ENCODE measurements at regions not wholly inside any gene's neighbourhood (a gene's known extent, or its start where the extent isn't known, plus 50 kb on each side); places are given as distances from the start of the nearest gene placed in this dataset.

DNA sequence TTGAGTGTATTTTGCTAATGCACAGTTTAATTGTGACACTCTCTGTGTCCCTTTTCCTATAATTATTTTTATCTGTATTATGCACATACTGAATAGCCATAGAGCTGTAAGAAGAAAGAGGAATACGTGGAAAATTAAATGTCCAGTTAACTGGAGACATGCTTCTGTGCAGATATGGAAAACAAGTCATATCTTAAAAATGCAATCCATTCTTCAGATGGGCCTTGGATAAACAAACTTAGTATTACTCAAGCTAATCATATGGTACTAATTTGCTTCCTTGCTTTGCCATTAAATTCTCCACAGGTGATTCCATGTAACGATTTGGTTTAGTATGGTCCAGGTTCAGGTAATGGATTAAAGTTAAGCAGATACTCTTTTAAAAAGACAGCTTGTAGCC, 201.2 kb upstream of the CELF2 start:
- Mint-ChIP-seq H3K4me1 (ENCODE audit: unreplicated experiment) (no peaks in the 10 kb centered on the region), H3K27me3 (ENCODE audit: unreplicated experiment) (peaks cover 1% of the 10 kb centered on the region), H3K36me3 (ENCODE audit: low read depth, unreplicated experiment) (no peaks in the 10 kb centered on the region), H3K4me3 (ENCODE audit: unreplicated experiment) (no peak overlapping the region), H3K27ac (ENCODE audit: unreplicated experiment) (no peak overlapping the region), H3K9me3 (ENCODE audit: unreplicated experiment) (peaks cover 8% of the 10 kb centered on the region)
- TF ChIP-seq, protein P1, sequence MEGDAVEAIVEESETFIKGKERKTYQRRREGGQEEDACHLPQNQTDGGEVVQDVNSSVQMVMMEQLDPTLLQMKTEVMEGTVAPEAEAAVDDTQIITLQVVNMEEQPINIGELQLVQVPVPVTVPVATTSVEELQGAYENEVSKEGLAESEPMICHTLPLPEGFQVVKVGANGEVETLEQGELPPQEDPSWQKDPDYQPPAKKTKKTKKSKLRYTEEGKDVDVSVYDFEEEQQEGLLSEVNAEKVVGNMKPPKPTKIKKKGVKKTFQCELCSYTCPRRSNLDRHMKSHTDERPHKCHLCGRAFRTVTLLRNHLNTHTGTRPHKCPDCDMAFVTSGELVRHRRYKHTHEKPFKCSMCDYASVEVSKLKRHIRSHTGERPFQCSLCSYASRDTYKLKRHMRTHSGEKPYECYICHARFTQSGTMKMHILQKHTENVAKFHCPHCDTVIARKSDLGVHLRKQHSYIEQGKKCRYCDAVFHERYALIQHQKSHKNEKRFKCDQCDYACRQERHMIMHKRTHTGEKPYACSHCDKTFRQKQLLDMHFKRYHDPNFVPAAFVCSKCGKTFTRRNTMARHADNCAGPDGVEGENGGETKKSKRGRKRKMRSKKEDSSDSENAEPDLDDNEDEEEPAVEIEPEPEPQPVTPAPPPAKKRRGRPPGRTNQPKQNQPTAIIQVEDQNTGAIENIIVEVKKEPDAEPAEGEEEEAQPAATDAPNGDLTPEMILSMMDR (IDR thresholded peaks at IDR 0.05; ENCODE audit: unreplicated experiment) = no peak
- no peak for DNase-seq (ENCODE audit: low spot score)

DNA sequence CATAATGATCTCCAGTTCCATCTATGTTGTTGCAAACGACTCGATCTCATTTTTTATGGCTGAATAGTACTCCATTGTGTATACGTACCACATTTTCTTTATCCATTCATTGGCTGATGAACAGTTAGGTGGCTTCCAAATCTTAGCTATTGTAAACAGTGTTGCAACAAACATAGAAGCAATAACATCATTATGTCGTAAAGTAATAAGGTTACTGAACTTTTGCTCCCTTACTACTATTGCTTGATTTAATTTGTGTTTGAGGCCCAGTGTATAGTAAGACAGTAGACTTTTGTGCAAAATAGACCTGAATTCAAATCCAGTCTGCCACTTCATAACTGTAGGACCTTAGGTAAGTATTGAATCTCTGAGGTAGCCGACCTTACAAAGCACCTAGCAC, 200.1 kb upstream of the CELF2 start:
- H3K4me1 Mint-ChIP-seq (ENCODE audit: unreplicated experiment) = no peaks in the 10 kb centered on the region
- TF ChIP-seq, protein P1 (IDR thresholded peaks at IDR 0.05; ENCODE audit: unreplicated experiment) = no peak
- no peaks in the 10 kb centered on the region for H3K27me3 Mint-ChIP-seq (ENCODE audit: unreplicated experiment)
- H3K27ac Mint-ChIP-seq (ENCODE audit: unreplicated experiment) = no peak overlapping the region
- peaks cover 4% of the 10 kb centered on the region for H3K9me3 Mint-ChIP-seq (ENCODE audit: unreplicated experiment)
- DNase-seq (ENCODE audit: low spot score) = no peak
- no peaks in the 10 kb centered on the region for H3K36me3 Mint-ChIP-seq (ENCODE audit: low read depth, unreplicated experiment)
- no peak overlapping the region for H3K4me3 Mint-ChIP-seq (ENCODE audit: unreplicated experiment)

DNA sequence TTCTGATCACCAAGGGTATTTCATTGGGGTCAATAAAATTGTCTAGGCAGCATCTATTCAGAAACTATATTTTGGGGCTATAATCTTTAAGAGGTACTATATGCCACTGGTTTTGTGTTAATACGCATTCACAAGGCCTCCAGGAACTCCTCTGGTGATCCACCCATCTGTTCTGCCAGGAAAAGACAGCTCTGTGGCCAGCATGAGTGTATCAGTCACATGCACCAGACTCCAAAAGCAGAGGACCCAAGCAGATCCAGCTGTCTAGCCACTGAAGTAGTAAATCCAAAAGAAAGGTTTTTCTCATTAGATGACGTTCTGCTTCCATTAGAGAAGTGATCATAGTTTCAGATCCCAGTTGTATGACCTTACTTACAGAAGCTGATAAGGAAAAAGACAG, 199.6 kb upstream of the CELF2 start:
- no peaks in the 10 kb centered on the region for H3K36me3 Mint-ChIP-seq (ENCODE audit: low read depth, unreplicated experiment)
- no peak for DNase-seq (ENCODE audit: low spot score)

DNA sequence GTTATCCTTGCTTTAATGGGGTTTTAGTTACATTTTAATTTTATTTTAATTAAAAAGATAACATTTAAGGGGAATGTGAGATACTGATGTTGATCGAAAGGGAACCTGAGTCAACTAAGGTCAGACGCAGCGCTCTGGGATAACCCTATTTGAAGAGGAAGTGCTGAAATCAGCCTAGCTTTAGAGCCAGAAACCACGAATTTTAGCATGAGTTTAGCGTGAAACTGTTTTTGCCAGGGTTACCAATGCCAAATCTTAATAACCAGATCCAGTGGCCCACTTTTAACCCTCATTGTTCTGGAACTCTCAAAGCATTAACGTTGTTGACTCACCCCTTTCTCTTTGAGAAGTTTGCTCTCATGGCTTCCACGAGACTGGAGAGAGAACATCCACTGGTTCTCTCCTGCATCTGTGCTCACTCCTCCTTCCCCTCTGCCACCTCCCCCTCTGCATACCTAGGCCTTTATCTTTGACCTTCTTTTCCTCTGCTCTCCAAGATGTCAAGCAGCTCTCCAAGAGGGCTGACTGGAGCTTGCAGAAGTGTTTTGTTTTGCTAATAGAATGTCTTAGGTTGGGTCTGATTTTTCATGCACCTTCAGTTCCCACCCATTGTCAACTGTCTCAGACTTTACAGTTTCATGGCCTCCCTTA, 198.3 kb upstream of the CELF2 start:
- H3K27ac Mint-ChIP-seq (ENCODE audit: unreplicated experiment) = no peak overlapping the region
- H3K4me3 Mint-ChIP-seq (ENCODE audit: unreplicated experiment) = no peak overlapping the region
- TF ChIP-seq, protein P1 (IDR thresholded peaks at IDR 0.05; ENCODE audit: unreplicated experiment) = no peak
- DNase-seq (ENCODE audit: low spot score) = no peak
- no peaks in the 10 kb centered on the region for H3K4me1 Mint-ChIP-seq (ENCODE audit: unreplicated experiment)
- H3K27me3 Mint-ChIP-seq (ENCODE audit: unreplicated experiment) = no peaks in the 10 kb centered on the region
- peaks cover 4% of the 10 kb centered on the region for H3K9me3 Mint-ChIP-seq (ENCODE audit: unreplicated experiment)
- no peaks in the 10 kb centered on the region for H3K36me3 Mint-ChIP-seq (ENCODE audit: low read depth, unreplicated experiment)

More for the DNA sequence above, 199.6 kb upstream of the CELF2 start:
- Mint-ChIP-seq H3K27me3 (ENCODE audit: unreplicated experiment) (no peaks in the 10 kb centered on the region), H3K9me3 (ENCODE audit: unreplicated experiment) (peaks cover 4% of the 10 kb centered on the region), H3K4me3 (ENCODE audit: unreplicated experiment) (no peak overlapping the region), H3K4me1 (ENCODE audit: unreplicated experiment) (no peaks in the 10 kb centered on the region), H3K27ac (ENCODE audit: unreplicated experiment) (no peak overlapping the region)
- TF ChIP-seq, protein P1 (IDR thresholded peaks at IDR 0.05; ENCODE audit: unreplicated experiment) = no peak

DNA sequence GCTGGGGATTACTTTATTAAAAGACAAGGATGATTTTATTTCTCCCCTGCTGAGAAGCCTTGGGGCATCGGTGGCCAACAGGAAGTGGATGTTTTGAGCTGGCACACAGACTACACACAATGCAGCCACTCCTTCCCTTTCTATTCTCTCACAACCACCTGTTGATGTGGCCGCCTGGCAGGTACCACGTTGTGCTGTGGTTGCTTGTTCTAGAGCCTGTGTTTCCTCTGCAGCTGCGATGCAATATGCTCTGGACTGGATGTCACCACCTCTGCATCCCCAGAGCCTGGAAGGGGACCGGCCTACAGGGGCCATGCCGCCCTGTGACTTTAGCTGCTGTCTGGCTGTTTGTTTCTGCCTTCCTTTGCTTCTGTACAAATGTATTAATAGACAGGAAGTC, 195.7 kb upstream of the CELF2 start:
- H3K27me3 Mint-ChIP-seq (ENCODE audit: unreplicated experiment) = no peaks in the 10 kb centered on the region
- TF ChIP-seq, protein P1 (IDR thresholded peaks at IDR 0.05; ENCODE audit: unreplicated experiment) = no peak
- H3K27ac Mint-ChIP-seq (ENCODE audit: unreplicated experiment) = no peak overlapping the region
- H3K9me3 Mint-ChIP-seq (ENCODE audit: unreplicated experiment) = peaks cover 4% of the 10 kb centered on the region
- no peaks in the 10 kb centered on the region for H3K4me1 Mint-ChIP-seq (ENCODE audit: unreplicated experiment)
- H3K36me3 Mint-ChIP-seq (ENCODE audit: low read depth, unreplicated experiment) = no peaks in the 10 kb centered on the region
- DNase-seq (ENCODE audit: low spot score) = no peak
- no peak overlapping the region for H3K4me3 Mint-ChIP-seq (ENCODE audit: unreplicated experiment)
